GM15510 (cell line): ENCODE measurements at regions not wholly inside any gene's neighbourhood (a gene's known extent, or its start where the extent isn't known, plus 50 kb on each side); places are given as distances from the start of the nearest gene placed in this dataset.

ENCODE experiments used
- POLR2A ChIP-seq: IDR thresholded peaks from 3 replicates; pipeline ENCODE4 v1.6.1; 2011; ENCODE audit warnings: borderline replicate concordance; ENCODE audit not compliant: insufficient read length; ENCODE audit errors: extremely low read depth

DNA sequence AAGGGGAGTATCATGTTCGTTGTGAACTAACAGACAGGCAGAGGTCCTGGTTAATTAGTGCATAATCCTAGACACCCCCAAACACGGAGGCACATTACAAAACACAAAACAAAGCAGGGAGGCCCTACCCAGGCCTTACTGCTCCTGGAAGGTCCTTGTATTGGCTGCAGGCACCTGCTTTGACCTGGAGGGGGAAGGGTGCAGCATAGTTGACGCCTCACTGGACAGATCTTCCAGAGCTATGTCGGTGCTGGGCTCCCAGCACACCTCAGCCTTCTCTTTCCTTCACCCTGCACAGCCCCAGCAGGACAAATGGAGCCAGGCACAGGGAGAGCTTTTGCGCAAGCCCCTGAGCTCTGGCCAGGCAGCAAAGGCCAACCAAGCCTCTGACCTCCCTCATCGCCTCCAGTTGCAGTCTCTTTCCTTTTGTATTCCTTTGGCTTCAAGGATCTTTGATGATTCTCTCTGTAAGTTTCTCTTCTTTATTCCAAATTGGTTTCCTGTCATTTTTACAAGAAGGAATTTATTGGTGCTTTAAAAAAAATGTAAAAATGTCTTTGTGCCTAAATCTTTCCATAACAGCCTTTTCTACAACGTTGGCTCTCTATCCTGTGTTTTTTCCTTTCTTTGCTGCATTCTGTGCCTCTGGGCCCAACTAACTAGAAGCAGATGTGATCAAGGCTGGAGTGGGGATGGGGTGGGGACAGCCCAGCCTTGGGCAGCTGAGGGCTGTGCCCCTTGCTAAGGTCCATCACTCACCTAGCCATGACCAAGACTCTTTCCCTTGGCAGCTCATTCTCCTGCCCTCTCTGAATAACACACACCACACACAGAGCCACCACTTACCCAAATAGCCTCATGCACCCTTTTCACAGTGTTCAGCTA is 317.1 kb upstream of the NPVF start:
- TF ChIP-seq POLR2A = no peak

DNA sequence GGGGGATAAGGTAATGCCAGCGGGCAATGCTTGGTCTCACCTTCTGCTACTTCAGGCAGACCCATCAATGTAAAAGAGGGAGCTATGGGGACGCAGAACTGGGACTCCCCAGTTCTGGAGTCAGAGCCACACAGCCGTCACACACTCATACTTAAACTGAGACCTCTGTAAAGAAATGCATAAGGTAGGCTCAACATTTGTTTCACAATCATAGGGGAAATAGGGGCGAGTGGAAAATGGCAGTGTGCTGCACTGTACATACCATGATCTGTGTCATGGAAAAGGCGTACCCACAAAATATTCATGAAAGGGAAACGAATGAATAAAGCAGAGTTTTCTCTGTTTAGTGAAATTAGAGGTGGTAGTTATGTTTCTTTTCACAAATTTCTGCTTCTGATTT is 318.0 kb upstream of the NPVF start:
- TF ChIP-seq POLR2A = no peak

DNA sequence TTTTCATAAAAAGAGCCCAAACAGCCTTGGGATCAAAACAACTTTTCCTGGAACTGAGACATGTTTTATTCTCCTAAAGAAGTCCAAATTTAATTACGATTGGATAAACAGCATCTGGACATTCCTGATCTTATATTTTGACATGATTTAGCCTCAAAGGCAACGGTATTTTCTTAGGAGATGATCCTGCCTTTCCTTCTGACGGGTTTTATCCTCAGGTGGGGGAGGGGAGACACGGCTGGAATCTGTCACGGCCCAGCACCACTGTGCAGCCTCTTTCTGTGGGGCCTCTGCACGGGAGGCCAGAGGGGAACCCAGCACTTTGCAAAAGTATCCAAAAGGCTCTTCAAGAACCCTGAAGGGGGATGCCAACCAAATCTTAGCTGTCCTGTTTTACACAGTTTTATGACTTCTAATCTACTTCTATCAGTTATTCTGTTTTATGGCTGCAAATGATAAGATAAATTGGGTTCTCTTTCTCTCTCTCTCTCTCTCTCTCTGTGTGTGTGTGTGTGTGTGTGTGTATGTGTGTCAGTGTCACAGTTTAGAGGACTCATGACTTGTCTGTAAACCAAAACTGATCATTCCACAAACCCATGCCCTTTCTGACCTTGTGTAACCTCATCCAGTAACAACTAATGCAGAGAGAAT is 321.1 kb upstream of the NPVF start:
- TF ChIP-seq POLR2A = no peak

DNA sequence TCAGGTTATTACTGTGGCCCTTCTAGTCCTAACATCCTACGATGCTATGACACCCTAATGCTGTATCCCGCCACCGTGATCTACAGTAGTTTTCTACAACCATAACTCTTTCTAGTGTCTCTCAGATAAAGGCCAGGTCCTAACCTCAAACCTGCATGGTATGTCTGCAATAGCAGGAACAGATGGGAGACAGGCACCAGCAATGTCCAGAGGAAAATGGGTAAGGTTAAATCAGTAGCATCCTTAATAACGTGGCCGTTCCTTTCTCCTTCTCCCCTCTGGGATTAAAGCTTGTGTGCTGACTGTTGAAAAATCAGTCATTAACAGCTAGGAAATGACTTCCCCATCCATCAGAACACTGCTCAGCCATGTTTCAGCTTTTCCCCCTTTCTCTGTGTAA is 321.9 kb upstream of the NPVF start:
- no peak for TF ChIP-seq POLR2A

DNA sequence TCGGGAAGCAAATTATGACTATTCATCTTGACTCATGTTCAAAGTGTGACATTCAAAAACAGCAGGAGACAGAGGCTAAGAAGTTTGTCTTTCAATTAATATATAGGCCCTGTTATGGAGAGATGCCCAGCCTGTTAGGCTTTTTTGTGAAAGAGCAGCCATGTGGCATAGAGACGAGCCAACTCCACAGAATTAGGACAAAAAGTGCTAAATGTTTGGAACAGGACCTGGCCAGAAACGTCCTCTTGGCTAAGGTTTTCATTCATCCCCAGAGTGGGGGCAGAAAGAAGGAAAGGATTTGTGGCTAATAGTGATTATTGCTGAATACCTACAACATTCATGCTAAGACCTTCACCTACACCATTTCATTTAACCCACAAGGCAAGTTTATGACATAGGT is 324.7 kb upstream of the NPVF start:
- TF ChIP-seq POLR2A = no peak

DNA sequence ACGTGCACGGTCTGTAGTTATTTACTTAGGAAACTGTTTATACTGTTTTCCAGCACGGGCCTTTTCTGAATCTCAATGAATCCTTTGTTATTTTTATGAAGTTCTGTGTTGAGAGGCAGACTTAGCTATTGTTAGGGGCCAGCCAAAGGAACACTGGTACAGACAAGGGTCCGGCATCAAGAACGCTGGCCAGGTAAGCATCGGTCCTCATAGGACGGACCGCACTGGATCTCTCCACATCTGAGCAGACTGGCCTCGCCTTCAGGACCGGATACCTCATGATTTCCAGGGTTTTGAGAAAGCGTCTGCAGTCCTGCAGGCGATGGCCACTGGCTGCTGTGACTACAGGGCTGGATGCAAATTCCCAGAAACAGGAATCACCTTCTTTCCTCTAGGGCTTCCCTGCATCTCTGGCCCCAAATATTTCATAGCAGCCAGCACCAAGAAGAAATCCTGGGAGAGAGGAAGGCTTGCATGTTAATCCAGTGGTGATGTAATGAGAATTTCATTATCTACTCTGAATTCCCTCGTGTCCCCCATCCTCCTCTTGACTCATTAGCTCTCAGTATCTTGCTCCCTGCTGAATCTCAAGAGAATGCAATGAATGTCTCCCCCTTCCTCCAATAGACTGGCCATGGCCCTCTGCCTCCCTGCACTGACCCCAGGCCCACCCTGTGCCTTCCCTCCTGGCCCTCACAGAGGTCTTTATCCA is 325.4 kb upstream of the NPVF start:
- TF ChIP-seq POLR2A = no peak

DNA sequence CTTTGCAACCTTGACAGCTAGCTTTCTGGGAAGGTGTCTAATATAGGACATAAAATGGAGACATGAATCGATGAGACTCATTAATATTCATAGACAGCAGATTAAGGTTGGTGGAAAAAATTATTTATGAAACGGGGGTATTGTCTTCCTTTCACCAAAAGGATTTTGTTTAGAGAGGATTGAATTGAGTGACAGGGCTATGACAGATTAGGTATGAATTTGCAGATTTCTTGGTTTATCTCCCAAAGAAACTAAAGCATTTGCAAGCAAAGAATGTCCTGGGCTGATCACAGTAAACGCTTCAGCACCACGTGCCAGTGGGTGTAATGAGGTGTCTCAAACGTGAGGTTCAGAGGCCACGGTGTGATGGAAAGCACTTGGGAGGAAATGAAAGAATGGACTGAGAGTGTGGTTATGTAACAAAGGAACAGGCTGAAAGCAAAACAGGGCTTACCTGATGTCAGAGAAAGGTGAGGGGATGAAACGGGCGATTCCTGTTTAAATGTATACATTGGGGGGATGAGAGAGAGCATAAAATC is 329.2 kb upstream of the NPVF start:
- TF ChIP-seq POLR2A = no peak

DNA sequence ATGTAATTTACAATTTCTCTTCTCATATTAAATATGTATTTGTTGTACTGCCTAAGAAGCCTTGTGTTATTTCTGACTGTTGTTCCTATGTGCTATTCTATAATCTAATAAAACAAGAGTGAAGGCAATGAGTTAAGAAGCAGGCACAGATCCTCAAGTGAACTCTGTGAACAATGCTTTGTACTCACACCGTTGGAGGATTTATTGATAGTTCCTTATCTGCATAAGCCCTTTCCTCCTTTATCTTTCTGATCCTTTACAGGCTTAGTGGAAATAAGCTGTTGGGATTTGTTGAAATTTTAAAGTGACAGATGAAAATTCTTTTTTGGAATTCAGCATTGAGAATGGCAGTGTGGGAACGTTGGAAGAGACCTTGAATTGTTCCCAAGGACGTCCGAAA is 329.6 kb upstream of the NPVF start:
- TF ChIP-seq POLR2A = no peak

DNA sequence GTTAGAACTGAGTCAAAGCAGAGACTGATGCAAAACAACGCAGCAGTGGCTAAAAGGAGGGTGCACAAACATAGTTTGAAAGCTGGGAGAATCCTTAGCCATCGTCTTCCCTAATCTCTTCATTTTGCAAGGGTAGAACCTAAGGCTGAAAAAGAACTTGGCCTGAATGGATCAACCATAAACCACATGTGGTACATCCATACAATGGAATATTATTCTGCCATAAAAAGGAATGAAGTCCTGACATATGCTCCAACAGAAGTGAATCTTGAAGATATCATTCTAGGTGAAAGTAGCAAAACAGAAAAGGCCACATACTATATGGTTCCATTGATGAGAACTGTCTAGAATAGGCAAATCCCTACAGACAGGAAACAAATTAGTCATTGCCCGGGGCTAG is 330.3 kb upstream of the NPVF start:
- no peak for TF ChIP-seq POLR2A

DNA sequence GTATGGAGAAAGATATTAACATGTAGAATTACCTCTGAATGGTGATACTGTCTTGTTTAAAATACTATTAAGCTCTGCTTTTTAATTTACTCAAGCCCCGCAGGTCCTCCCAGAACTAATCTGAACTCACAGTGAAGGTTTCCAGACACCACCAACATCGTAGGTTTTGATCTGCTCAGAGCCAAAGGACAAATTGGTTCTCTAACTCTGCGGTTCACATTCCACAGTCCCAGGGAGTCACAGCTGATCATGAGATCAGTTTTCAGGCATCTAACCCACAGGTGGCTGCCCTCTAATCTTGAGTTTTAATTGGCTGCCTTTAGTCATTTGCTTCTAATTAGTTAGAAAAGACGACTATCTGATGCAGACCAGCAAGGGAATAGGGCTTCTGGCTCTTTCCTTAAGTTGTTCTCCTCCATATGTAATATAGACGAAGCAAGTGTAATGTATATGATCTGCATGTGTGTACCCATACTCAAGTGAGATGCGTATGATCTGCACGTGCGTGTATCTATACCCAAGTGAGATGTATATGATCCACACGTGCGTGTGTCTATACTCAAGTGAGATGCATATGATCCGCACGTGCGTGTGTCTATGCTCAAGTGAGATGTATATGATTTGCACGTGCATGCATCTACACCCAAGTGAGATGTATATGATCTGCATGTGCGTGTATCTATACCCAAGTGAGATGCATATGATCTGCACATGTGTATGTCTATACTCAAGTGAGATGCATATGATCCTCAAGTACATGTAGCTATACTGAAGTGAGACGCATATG is 331.5 kb upstream of the NPVF start:
- TF ChIP-seq POLR2A = no peak

DNA sequence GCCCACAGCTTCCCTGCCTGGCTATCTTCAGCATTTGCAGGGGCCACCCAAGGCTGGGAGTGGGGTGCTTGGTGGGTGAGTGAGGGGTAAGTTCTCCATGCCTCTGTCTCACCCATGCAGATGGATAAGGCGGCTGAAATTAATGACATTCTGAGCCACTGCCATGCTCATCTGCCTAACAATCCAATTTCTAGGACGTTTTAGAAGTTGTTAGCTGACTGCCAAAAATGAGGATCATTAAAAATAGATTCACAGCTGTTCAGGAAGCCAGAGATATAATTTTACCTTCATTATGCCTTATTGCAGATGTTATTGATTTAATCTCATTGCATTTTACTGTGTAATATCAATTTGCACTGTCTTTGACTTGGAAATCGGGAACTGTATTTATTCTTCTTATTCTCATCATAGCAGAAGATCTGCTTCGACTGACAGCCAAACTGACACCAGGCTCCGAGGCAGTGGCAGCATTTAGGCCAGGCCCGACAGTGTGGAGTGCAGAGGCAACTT is 334.4 kb upstream of the NPVF start:
- TF ChIP-seq POLR2A = no peak

DNA sequence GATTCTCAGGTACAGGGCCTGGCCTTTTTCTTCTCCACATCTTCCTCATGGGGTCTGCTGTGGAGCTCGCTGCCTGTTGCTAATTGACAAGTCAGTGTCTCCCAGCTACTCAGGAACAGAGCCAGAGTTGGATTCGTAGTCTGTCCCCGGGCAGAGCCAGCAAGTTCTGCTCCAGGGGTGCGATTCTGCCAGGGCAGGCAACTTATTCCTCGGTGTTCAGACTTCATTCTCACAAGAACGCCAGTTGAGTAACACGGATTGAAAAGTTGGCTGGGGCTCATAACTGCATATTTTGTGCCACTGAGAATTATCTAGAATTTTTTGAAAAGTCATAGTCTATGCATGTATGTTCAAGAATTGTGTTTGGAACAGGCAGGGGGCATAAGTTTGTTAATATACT is 336.7 kb upstream of the NPVF start:
- no peak for TF ChIP-seq POLR2A

DNA sequence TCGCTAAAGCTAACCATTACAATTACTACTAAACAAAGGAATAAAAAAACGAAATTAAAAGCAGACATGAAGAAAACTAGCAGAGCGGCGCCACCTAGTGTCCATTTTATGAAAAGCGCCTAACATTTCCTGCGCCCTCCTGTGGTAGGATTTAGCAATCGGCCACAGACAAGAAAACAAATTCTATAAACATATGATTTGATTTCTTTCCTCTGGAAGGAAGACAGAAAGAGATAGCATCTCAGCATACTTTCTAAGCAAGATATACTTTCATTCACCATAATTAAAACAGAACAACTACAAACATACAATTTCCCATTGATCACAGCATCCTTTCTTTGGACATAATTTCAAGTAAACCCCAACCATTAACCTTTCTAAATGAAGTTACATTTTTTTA is 337.7 kb upstream of the NPVF start:
- no peak for TF ChIP-seq POLR2A

DNA sequence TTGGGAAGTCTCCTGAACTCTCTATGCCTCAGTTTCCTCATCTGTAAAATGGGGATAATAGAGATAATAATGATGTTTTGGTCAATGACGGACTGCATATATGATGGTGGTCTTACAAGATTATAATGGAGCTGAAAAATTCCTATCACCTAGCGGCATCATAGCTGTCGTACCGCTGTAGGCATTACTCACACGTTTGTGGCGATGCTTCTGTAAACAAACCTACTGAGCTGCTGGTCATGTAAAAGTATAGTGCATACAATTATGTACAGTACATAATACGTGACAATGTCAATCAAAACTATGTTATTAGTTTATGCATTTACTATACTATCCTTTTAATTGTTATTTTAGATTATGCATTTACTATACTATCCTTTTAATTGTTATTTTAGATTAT is 339.1 kb upstream of the NPVF start:
- no peak for TF ChIP-seq POLR2A
